Endothelial cell of umbilical vein (primary cell): ENCODE measurements at regions not wholly inside any gene's neighbourhood (a gene's known extent, or its start where the extent isn't known, plus 50 kb on each side); places are given as distances from the start of the nearest gene placed in this dataset.

Source experiments
- BruUV-seq: library from RNA; stranded (reverse); fragments of 400-500 nt; replicated peaks from 2 replicates; lab custom pipeline; 2021; lab: Mats Ljungman, UMichigan
- CTCF ChIA-PET: fragments of 300-600, 350-600 bp; sonication (Branson Sonifier 250); formaldehyde crosslinking; loops from one replicate; lab custom pipeline; 2021; ENCODE audit warnings: antibody characterized with exemption, inconsistent platforms; lab: Charles Lee
- POLR2A ChIA-PET: fragments of 300-600, 350-600 bp; sonication (Branson Sonifier 250); formaldehyde crosslinking; loops from one replicate; lab custom pipeline; 2021; ENCODE audit warnings: antibody characterized with exemption, inconsistent platforms; lab: Charles Lee
- DNase-seq: peaks from one replicate; pipeline ENCODE4 v3.0.0-alpha.2; 2011; ENCODE audit warnings: low read depth, low spot score
- FAIRE-seq: peaks from 2 replicates; lab custom pipeline; 2011; peaks lifted over from hg19 to GRCh38; lab: Jason Lieb, UNC
- H2AFZ ChIP-seq: 2 replicates; pipeline ENCODE4 v1.6.0; 2012; ENCODE audit warnings: low read depth, low read length, control low read depth, inconsistent platforms
- H3K27ac ChIP-seq: 2 replicates; pipeline ENCODE4 v1.5.1; 2011; ENCODE audit warnings: low read depth, mild to moderate bottlenecking, control low read depth, low read length, moderate library complexity; ENCODE audit not compliant: insufficient read depth
- H3K27me3 ChIP-seq, 2 experiments: 2 replicates each; pipeline versions ENCODE4 v1.6.0 to v1.6.1; 2011; ENCODE audit warnings: low read length in 2 of 2, mixed read lengths in 1 of 2; ENCODE audit not compliant: control insufficient read depth in 2 of 2, insufficient read depth in 2 of 2
- H3K36me3 ChIP-seq, 2 experiments: 2 replicates in 1 of 2; 3 replicates in 1 of 2; pipeline ENCODE4 v1.5.1; 2011; ENCODE audit warnings: low read length in 2 of 2, mild to moderate bottlenecking in 1 of 2, moderate library complexity in 1 of 2; ENCODE audit not compliant: control insufficient read depth in 2 of 2, insufficient read depth in 2 of 2; ENCODE audit errors: extremely low read depth in 1 of 2
- H3K4me1 ChIP-seq: 3 replicates; pipeline ENCODE4 v1.5.1; 2011; ENCODE audit warnings: mild to moderate bottlenecking, low read length; ENCODE audit not compliant: control insufficient read depth, insufficient read depth; ENCODE audit errors: extremely low read depth
- H3K4me2 ChIP-seq: 2 replicates; pipeline ENCODE4 v1.6.1; 2011; ENCODE audit warnings: low read length, control low read depth, mixed read lengths; ENCODE audit not compliant: insufficient read depth
- H3K4me3 ChIP-seq, 3 experiments: fragments of 200-600 bp in 1 of 3; sonication (generic), shearing (Covaris generic) in 1 of 3; replicated peaks in 1 of 3; 2 replicates each; pipeline ENCODE4 v1.5.1; 2011 to 2016; ENCODE audit warnings: control low read depth in 3 of 3, low read length in 3 of 3, mild to moderate bottlenecking in 2 of 3, inconsistent platforms in 1 of 3, low read depth in 1 of 3, moderate library complexity in 1 of 3; ENCODE audit not compliant: insufficient read depth in 1 of 3
- H3K79me2 ChIP-seq: 2 replicates; pipeline ENCODE4 v1.6.0; 2012; ENCODE audit warnings: low read length, inconsistent platforms; ENCODE audit not compliant: control insufficient read depth, insufficient read depth
- H3K9ac ChIP-seq: replicated peaks from 2 replicates; pipeline ENCODE3; 2011; ENCODE audit warnings: low read length, control low read depth; ENCODE audit not compliant: insufficient read depth; ENCODE audit errors: extremely low read depth
- H3K9me1 ChIP-seq: replicated peaks from 3 replicates; pipeline ENCODE4 v1.6.0; 2011; ENCODE audit warnings: mild to moderate bottlenecking, low read length; ENCODE audit not compliant: control insufficient read depth, insufficient read depth; ENCODE audit errors: extremely low read depth
- H3K9me3 ChIP-seq: replicated peaks from 2 replicates; pipeline ENCODE4 v1.5.1; 2012; ENCODE audit warnings: low read length, inconsistent platforms; ENCODE audit not compliant: control insufficient read depth, insufficient read depth
- H4K20me1 ChIP-seq: replicated peaks from 2 replicates; pipeline ENCODE3; 2011; ENCODE audit warnings: mild to moderate bottlenecking, low read length; ENCODE audit not compliant: control insufficient read depth, insufficient read depth; ENCODE audit errors: extremely low read depth
- EZH2 ChIP-seq: IDR thresholded peaks from 2 replicates; pipeline ENCODE4 v1.6.1; 2012; ENCODE audit warnings: borderline replicate concordance, low read depth, mild to moderate bottlenecking, moderate library complexity, low read length, inconsistent platforms; ENCODE audit not compliant: severe bottlenecking
- FOS ChIP-seq: IDR thresholded peaks from 2 replicates; pipeline ENCODE4 v1.6.1; 2011; ENCODE audit warnings: mild to moderate bottlenecking, low read length, moderate library complexity, borderline replicate concordance; ENCODE audit not compliant: insufficient read depth
- GATA2 ChIP-seq: IDR thresholded peaks from 2 replicates; pipeline ENCODE4 v1.7.0; 2011; ENCODE audit warnings: low read depth, mild to moderate bottlenecking, moderate library complexity, mixed read lengths, low read length; ENCODE audit not compliant: insufficient read length, insufficient read depth
- JUN ChIP-seq: IDR thresholded peaks from 2 replicates; pipeline ENCODE4 v1.6.1; 2011; ENCODE audit warnings: borderline replicate concordance, low read depth; ENCODE audit not compliant: insufficient read length, insufficient read depth
- MYC ChIP-seq: IDR thresholded peaks from one replicate; pipeline ENCODE4 v1.6.1; 2011; ENCODE audit warnings: mild to moderate bottlenecking, low read depth, low read length
- POLR2A ChIP-seq: IDR thresholded peaks from 2 replicates; pipeline ENCODE4 v1.6.1; 2012; ENCODE audit warnings: low read depth, mild to moderate bottlenecking, control low read depth, low read length
- POLR2AphosphoS5 ChIP-seq: IDR thresholded peaks from 2 replicates; pipeline ENCODE4 v1.6.1; 2012; ENCODE audit warnings: low read depth, mild to moderate bottlenecking, control low read depth, low read length, moderate library complexity; ENCODE audit not compliant: insufficient read depth
- dilution Hi-C: fragments of 300-500 bp; cut with MboI; formaldehyde crosslinking; loops from one replicate; pipeline ENCODE4 v1.15.0; 2019; ENCODE audit warnings: low sequenced_read_pairs; ENCODE audit not compliant: extremely low pct_ligation_motif_present
- intact Hi-C: fragments of 100-400 bp; cut with micrococcal nuclease; formaldehyde crosslinking; loops from one replicate; pipeline ENCODE4 v1.10.0; 2022
- TF ChIP-seq, protein P1 (sequence below): IDR thresholded peaks from 2 replicates; pipeline ENCODE4 v1.6.1; 2011; ENCODE audit not compliant: insufficient read depth, insufficient read length
- TF ChIP-seq, protein P2 (sequence below), 2 donors: IDR thresholded peaks; 1 replicate in 1 of 2; 2 replicates in 1 of 2; pipeline ENCODE4 v1.5.1; 2011; ENCODE audit warnings: low read length in 2 of 2, mild to moderate bottlenecking in 2 of 2, moderate library complexity in 2 of 2, control low read depth in 1 of 2, inconsistent platforms in 1 of 2, low read depth in 1 of 2; ENCODE audit not compliant: insufficient read depth in 1 of 2; ENCODE audit errors: extremely low read depth in 1 of 2

DNA sequence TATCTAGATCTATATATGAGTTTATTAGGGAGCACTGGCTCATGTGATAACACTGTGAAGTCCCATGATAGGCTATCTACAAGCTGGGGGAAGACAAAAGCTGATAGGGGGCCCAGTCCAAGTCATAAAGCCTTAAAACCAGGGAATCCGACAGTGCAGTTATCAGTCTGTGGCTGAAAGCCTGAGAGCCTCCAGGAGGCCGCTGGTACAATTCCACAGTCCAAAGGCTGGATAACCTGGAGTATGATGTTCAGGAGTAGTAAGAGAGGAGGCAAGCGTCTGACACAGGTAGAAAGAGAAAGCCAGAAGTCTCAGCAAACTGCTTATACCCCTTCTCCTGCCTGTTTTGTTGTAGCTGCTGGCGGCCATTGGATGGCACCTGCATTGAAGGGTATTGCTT, 177.6 kb upstream of the SPRY1 start:
- Histone ChIP-seq H3K9me3 (no peaks in the 10 kb centered on the region), H3K27ac (no peak overlapping the region), H3K79me2 (no peaks in the 10 kb centered on the region), H3K4me1 (no peaks in the 10 kb centered on the region), H4K20me1 (no peaks in the 10 kb centered on the region), H3K4me2 (no peak overlapping the region), H3K27me3 (no peaks in the 10 kb centered on the region), H3K9ac (no peak overlapping the region), H3K36me3 (no peaks in the 10 kb centered on the region), H3K9me1 (no peaks in the 10 kb centered on the region), H3K4me3 (no peak overlapping the region), H2AFZ (no peak overlapping the region)
- DNase-seq (no peak), FAIRE-seq (no peak)
- ChIA-PET CTCF (no interaction called here), POLR2A (no interaction called here)
- intact Hi-C loops (no loop called here), dilution Hi-C loops (no loop called here)
- TF ChIP-seq, protein P1, sequence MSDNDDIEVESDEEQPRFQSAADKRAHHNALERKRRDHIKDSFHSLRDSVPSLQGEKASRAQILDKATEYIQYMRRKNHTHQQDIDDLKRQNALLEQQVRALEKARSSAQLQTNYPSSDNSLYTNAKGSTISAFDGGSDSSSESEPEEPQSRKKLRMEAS = no peak
- TF ChIP-seq, protein P2, sequence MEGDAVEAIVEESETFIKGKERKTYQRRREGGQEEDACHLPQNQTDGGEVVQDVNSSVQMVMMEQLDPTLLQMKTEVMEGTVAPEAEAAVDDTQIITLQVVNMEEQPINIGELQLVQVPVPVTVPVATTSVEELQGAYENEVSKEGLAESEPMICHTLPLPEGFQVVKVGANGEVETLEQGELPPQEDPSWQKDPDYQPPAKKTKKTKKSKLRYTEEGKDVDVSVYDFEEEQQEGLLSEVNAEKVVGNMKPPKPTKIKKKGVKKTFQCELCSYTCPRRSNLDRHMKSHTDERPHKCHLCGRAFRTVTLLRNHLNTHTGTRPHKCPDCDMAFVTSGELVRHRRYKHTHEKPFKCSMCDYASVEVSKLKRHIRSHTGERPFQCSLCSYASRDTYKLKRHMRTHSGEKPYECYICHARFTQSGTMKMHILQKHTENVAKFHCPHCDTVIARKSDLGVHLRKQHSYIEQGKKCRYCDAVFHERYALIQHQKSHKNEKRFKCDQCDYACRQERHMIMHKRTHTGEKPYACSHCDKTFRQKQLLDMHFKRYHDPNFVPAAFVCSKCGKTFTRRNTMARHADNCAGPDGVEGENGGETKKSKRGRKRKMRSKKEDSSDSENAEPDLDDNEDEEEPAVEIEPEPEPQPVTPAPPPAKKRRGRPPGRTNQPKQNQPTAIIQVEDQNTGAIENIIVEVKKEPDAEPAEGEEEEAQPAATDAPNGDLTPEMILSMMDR (IDR thresholded peaks at IDR 0.05; ENCODE audit: extremely low read depth in 1 of 2, insufficient read depth in 1 of 2, low read depth in 1 of 2, low read length in 2 of 2) = no peak
- TF ChIP-seq GATA2 = no peak
- TF ChIP-seq EZH2 = no peak
- no peak for TF ChIP-seq MYC
- TF ChIP-seq FOS = no peak
- no peak for TF ChIP-seq POLR2A
- TF ChIP-seq POLR2AphosphoS5 = no peak
- TF ChIP-seq JUN = no peak
- no TSS peak for BruUV-seq
